RWPE1 (cell line): ENCODE measurements at regions not wholly inside any gene's neighbourhood (a gene's known extent, or its start where the extent isn't known, plus 50 kb on each side); places are given as distances from the start of the nearest gene placed in this dataset.

Source experiments
- CTCF ChIA-PET: fragments of 350-600 bp; sonication (Branson Sonifier 250); formaldehyde crosslinking; extraction: SDS; loops from one replicate; lab custom pipeline; 2021; lab: Yijun Ruan, JAX
- POLR2A ChIA-PET: fragments of 400-600 bp; formaldehyde crosslinking; extraction: SDS; loops from one replicate; lab custom pipeline; 2020; ENCODE audit warnings: antibody characterized with exemption; ENCODE audit not compliant: low non-redundant PET; lab: Yijun Ruan, JAX
- DNase-seq: peaks from one replicate; pipeline ENCODE4 v3.0.0; 2012; ENCODE audit warnings: low spot score
- H3K27ac ChIP-seq: fragments of 450-650 bp; 2 replicates; pipeline ENCODE4 v1.5.1; 2017
- CTCF ChIP-seq: fragments of 450-650 bp; conservative IDR thresholded peaks from 2 replicates; pipeline ENCODE4 v1.5.1; 2017; ENCODE audit warnings: low read depth, mild to moderate bottlenecking

GRCh38 chr20:7151676-7152470 lies 384.4 kb downstream of the BMP2 start:
- POLR2A ChIA-PET = no interaction called here
- CTCF ChIA-PET = interaction anchor here (0.5 kb wide), 1 partner anchor 1756 kb away, joined by 3 read pairs; no protein-coding TSS in a partner anchor
- H3K27ac ChIP-seq = no peak overlapping the region
- TF ChIP-seq CTCF = no peak
- peak; percentile 24 for DNase-seq

- ChIA-PET POLR2A (no interaction called here), CTCF (no interaction called here)
- no peak overlapping the region for H3K27ac ChIP-seq
- no peak for TF ChIP-seq CTCF
- DNase-seq = no peak
Observed at GRCh38 chr20:7155282-7155681, 387.8 kb downstream of the BMP2 start.

- DNase-seq = no peak
- POLR2A ChIA-PET = no interaction called here
- no peak overlapping the region for H3K27ac ChIP-seq
- TF ChIP-seq CTCF = no peak
- CTCF ChIA-PET = no interaction called here
Observed at GRCh38 chr20:7155794-7156193, 388.3 kb downstream of the BMP2 start.

- DNase-seq = peak; percentile 12
- ChIA-PET CTCF (interaction anchor here (0.7 to 1.3 kb wide), 2 partner anchors 65 to 144 kb away, joined by 3 to 4 read pairs; no protein-coding TSS in a partner anchor), POLR2A (no interaction called here)
- no peak overlapping the region for H3K27ac ChIP-seq
- TF ChIP-seq CTCF = no peak
Observed at GRCh38 chr20:7159903-7160302, 392.4 kb downstream of the BMP2 start.

GRCh38 chr20:7161690-7162089 lies 394.2 kb downstream of the BMP2 start:
- peak; percentile 62 for TF ChIP-seq CTCF
- H3K27ac ChIP-seq = no peak overlapping the region
- ChIA-PET CTCF (interaction anchor here (0.5 to 1.5 kb wide), 10 partner anchors 53 to 700 kb away, joined by 3 to 7 read pairs (median 3); no protein-coding TSS in a partner anchor), POLR2A (no interaction called here)
- peak; percentile 17 for DNase-seq

GRCh38 chr20:7171911-7172310 lies 404.4 kb downstream of the BMP2 start:
- no peak for DNase-seq
- TF ChIP-seq CTCF = no peak
- POLR2A ChIA-PET = no interaction called here
- CTCF ChIA-PET = no interaction called here
- no peak overlapping the region for H3K27ac ChIP-seq
